ENCODE measurements at regions not wholly inside any gene's neighbourhood (a gene's known extent, or its start where the extent isn't known, plus 50 kb on each side); places are given as distances from the start of the nearest gene placed in this dataset.

GRCh38 chr7:81604075-81604807 is 165.6 kb downstream of the HGF start:
- TF ChIP-seq, protein P1, sequence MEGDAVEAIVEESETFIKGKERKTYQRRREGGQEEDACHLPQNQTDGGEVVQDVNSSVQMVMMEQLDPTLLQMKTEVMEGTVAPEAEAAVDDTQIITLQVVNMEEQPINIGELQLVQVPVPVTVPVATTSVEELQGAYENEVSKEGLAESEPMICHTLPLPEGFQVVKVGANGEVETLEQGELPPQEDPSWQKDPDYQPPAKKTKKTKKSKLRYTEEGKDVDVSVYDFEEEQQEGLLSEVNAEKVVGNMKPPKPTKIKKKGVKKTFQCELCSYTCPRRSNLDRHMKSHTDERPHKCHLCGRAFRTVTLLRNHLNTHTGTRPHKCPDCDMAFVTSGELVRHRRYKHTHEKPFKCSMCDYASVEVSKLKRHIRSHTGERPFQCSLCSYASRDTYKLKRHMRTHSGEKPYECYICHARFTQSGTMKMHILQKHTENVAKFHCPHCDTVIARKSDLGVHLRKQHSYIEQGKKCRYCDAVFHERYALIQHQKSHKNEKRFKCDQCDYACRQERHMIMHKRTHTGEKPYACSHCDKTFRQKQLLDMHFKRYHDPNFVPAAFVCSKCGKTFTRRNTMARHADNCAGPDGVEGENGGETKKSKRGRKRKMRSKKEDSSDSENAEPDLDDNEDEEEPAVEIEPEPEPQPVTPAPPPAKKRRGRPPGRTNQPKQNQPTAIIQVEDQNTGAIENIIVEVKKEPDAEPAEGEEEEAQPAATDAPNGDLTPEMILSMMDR (IDR thresholded peaks at IDR 0.05; ENCODE audit: low read depth, low read length, missing input control) = no peak
- no peak for TF ChIP-seq RXRA (IDR thresholded peaks at IDR 0.05)
